ENCODE measurements at regions not wholly inside any gene's neighbourhood (a gene's known extent, or its start where the extent isn't known, plus 50 kb on each side); places are given as distances from the start of the nearest gene placed in this dataset.

- ATAC-seq, result no peak
- H3K4me1 ChIP-seq, result no peaks in the 10 kb centered on the region
- H3K27ac ChIP-seq, result no peak overlapping the region
- no peaks in the 10 kb centered on the region for H3K36me3 ChIP-seq
- H3K9me3 ChIP-seq, result peaks cover 0 to 9% (median 0%) of the 10 kb centered on the region in 3 donors
- no peak overlapping the region for H3K4me3 ChIP-seq
- no peaks in the 10 kb centered on the region for H3K27me3 ChIP-seq
- WGBS, 2 donors (ENCODE audit: low coverage in 1 of 2), result 61 to 62% methylated on average over 3 to 5 of the region's 5 CpGs
- no peak for TF ChIP-seq EP300 (IDR thresholded peaks at IDR 0.05)
- TF ChIP-seq POLR2A (IDR thresholded peaks at IDR 0.05), result no peak
- no peak for TF ChIP-seq POLR2AphosphoS5 (IDR thresholded peaks at IDR 0.05)
- no peak for TF ChIP-seq CTCF (IDR thresholded peaks at IDR 0.05)
Measured at GRCh38 chr10:44715136-44715535, 196.0 kb upstream of the TMEM72 start.

- 82 to 85% methylated on average over 2 of the region's 4 CpGs for WGBS, 2 donors (ENCODE audit: low coverage in 1 of 2)
- no peak for TF ChIP-seq POLR2AphosphoS5 (IDR thresholded peaks at IDR 0.05)
- no peak for TF ChIP-seq EP300 (IDR thresholded peaks at IDR 0.05)
- no peak for TF ChIP-seq POLR2A (IDR thresholded peaks at IDR 0.05)
- no peak for TF ChIP-seq CTCF (IDR thresholded peaks at IDR 0.05)
- H3K36me3 ChIP-seq, result no peaks in the 10 kb centered on the region
- peaks cover 0 to 9% (median 0%) of the 10 kb centered on the region in 3 donors for H3K9me3 ChIP-seq
- no peak for ATAC-seq
- no peak overlapping the region for H3K27ac ChIP-seq
- H3K27me3 ChIP-seq, result no peaks in the 10 kb centered on the region
- no peaks in the 10 kb centered on the region for H3K4me1 ChIP-seq
- H3K4me3 ChIP-seq, result no peak overlapping the region
Measured at GRCh38 chr10:44716470-44717015, 194.6 kb upstream of the TMEM72 start.

- Histone ChIP-seq H3K4me3 (no peak overlapping the region), H3K36me3 (no peaks in the 10 kb centered on the region), H3K27ac (no peak overlapping the region), H3K9me3 (peaks cover 0 to 7% (median 0%) of the 10 kb centered on the region in 3 donors), H3K27me3 (no peaks in the 10 kb centered on the region), H3K4me1 (peaks cover 0 to 10% (median 0%) of the 10 kb centered on the region in 3 donors)
- TF ChIP-seq POLR2A (IDR thresholded peaks at IDR 0.05) (no peak), EP300 (IDR thresholded peaks at IDR 0.05) (no peak), POLR2AphosphoS5 (IDR thresholded peaks at IDR 0.05) (no peak), CTCF (IDR thresholded peaks at IDR 0.05) (no peak)
- no peak for ATAC-seq
- WGBS, 2 donors (ENCODE audit: low coverage in 1 of 2), result 52 to 61% methylated on average over 3 of the region's 3 CpGs
Measured at GRCh38 chr10:44723082-44723481, 188.1 kb upstream of the TMEM72 start.

GRCh38 chr10:44723619-44724325 is 187.4 kb upstream of the TMEM72 start:
- TF ChIP-seq POLR2A (IDR thresholded peaks at IDR 0.05) (no peak), CTCF (IDR thresholded peaks at IDR 0.05) (no peak), POLR2AphosphoS5 (IDR thresholded peaks at IDR 0.05) (no peak), EP300 (IDR thresholded peaks at IDR 0.05) (no peak)
- ATAC-seq, result no peak
- WGBS, 2 donors (ENCODE audit: low coverage in 1 of 2), result 38 to 50% methylated on average over 6 to 7 of the region's 7 CpGs

More at GRCh38 chr10:44723619-44724325, 187.4 kb upstream of the TMEM72 start:
- H3K36me3 ChIP-seq, result no peaks in the 10 kb centered on the region
- H3K4me1 ChIP-seq, result peaks cover 0 to 10% (median 0%) of the 10 kb centered on the region in 3 donors
- no peak overlapping the region for H3K4me3 ChIP-seq
- H3K27me3 ChIP-seq, result no peaks in the 10 kb centered on the region
- H3K27ac ChIP-seq, result no peak overlapping the region
- H3K9me3 ChIP-seq, result no peaks in the 10 kb centered on the region
